ENCODE measurements at regions not wholly inside any gene's neighbourhood (a gene's known extent, or its start where the extent isn't known, plus 50 kb on each side); places are given as distances from the start of the nearest gene placed in this dataset.

GRCh38 chr10:117619223-117619622 is 76.7 kb downstream of the EMX2 start:
- Histone ChIP-seq H3K27me3 (peaks cover 74% of the 10 kb centered on the region), H3K36me3 (no peaks in the 10 kb centered on the region)
- TF ChIP-seq CTCF (IDR thresholded peaks at IDR 0.05), result no peak

DNA sequence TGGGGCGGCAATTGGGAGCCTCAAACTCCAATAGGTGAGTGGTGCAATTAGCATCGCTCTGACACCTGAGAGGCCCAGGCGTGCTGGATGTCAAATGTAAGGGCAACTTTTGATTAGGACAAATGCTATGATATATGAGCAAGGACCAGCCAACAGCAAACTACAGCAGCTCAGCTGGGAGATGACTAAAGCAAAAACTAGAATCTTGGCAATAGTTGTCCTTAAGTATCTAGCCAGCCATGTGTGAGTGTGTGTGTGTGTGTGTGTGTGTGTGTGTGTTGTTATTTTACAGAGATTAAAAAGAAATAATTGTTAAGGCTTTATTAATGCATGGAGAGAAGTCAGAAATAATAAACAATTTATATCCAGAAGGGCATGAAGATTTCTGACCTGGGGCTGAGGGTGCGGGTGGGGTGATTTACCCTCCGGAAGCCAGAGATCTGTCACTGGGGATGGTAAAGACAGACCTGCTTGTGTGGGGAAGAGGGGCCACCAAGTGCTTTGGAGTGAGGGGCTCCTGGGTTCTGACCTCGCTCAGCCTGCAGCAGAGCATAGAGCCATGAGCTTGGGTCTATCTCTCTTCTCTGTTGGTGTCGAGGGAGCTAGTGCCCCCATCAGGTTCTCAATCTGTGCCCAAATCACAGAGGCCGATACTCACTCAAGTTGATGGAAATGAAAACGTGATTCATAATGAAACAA is 77.3 kb downstream of the EMX2 start:
- Histone ChIP-seq H3K9me3 (no peaks in the 10 kb centered on the region), H3K4me1 (ENCODE audit: control insufficient read depth in 1 of 2, insufficient read depth in 1 of 2, low read depth in 1 of 2, low read length in 1 of 2) (no peaks in the 10 kb centered on the region), H3K27me3 (peaks cover 78% of the 10 kb centered on the region), H3K27ac (no peak overlapping the region), H3K4me3 (ENCODE audit: low read depth in 1 of 2, low read length in 1 of 2) (no peak overlapping the region), H3K36me3 (no peaks in the 10 kb centered on the region)
- no peak for TF ChIP-seq CTCF (IDR thresholded peaks at IDR 0.05)

More at GRCh38 chr10:117619223-117619622, 76.7 kb downstream of the EMX2 start:
- H3K4me1 ChIP-seq (ENCODE audit: control insufficient read depth in 1 of 2, insufficient read depth in 1 of 2, low read depth in 1 of 2, low read length in 1 of 2), result no peaks in the 10 kb centered on the region
- no peak overlapping the region for H3K4me3 ChIP-seq (ENCODE audit: low read depth in 1 of 2, low read length in 1 of 2)
- H3K9me3 ChIP-seq, result no peaks in the 10 kb centered on the region
- H3K27ac ChIP-seq, result no peak overlapping the region

DNA sequence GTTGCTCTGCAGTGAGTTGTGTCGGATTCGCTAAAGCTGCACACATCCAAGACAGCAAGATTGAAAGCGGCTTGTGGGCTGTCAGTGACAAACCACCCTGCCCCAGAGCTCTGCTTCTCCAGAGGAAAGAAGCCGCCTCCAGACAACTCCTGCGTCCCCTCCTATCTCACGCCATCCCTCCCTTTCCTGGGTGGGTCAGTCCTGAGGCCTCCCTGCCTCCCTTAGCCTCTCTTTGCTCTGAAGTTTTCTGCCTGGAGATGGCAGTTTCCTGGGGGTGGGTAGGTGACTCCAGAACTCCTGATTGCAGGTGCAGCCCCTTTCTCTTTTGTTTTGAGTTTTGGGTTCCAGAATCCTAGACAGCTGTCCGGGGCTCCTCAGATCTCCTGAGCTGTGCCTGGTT is 78.7 kb downstream of the EMX2 start:
- no peak for TF ChIP-seq CTCF (IDR thresholded peaks at IDR 0.05)
- Histone ChIP-seq H3K4me1 (ENCODE audit: control insufficient read depth in 1 of 2, insufficient read depth in 1 of 2, low read depth in 1 of 2, low read length in 1 of 2) (no peaks in the 10 kb centered on the region), H3K9me3 (no peaks in the 10 kb centered on the region)

GRCh38 chr10:117621795-117622420 is 79.4 kb downstream of the EMX2 start:
- H3K27me3 ChIP-seq, result peaks cover 74% of the 10 kb centered on the region
- no peaks in the 10 kb centered on the region for H3K4me1 ChIP-seq (ENCODE audit: control insufficient read depth in 1 of 2, insufficient read depth in 1 of 2, low read depth in 1 of 2, low read length in 1 of 2)
- H3K9me3 ChIP-seq, result no peaks in the 10 kb centered on the region
- no peak overlapping the region for H3K27ac ChIP-seq
- no peak for TF ChIP-seq CTCF (IDR thresholded peaks at IDR 0.05)
- no peaks in the 10 kb centered on the region for H3K36me3 ChIP-seq
- H3K4me3 ChIP-seq (ENCODE audit: low read depth in 1 of 2, low read length in 1 of 2), result no peak overlapping the region

More for the DNA sequence above, 78.7 kb downstream of the EMX2 start:
- Histone ChIP-seq H3K27me3 (peaks cover 77% of the 10 kb centered on the region), H3K4me3 (ENCODE audit: low read depth in 1 of 2, low read length in 1 of 2) (no peak overlapping the region), H3K27ac (no peak overlapping the region), H3K36me3 (no peaks in the 10 kb centered on the region)

GRCh38 chr10:117622471-117623184 is 80.1 kb downstream of the EMX2 start:
- no peaks in the 10 kb centered on the region for H3K4me1 ChIP-seq (ENCODE audit: control insufficient read depth in 1 of 2, insufficient read depth in 1 of 2, low read depth in 1 of 2, low read length in 1 of 2)
- H3K27ac ChIP-seq, result no peak overlapping the region
- no peak for TF ChIP-seq CTCF (IDR thresholded peaks at IDR 0.05)
- H3K4me3 ChIP-seq (ENCODE audit: low read depth in 1 of 2, low read length in 1 of 2), result no peak overlapping the region
- H3K27me3 ChIP-seq, result peaks cover 73% of the 10 kb centered on the region
- no peaks in the 10 kb centered on the region for H3K9me3 ChIP-seq
- no peaks in the 10 kb centered on the region for H3K36me3 ChIP-seq
